HG03457 (cell line): ENCODE measurements at regions not wholly inside any gene's neighbourhood (a gene's known extent, or its start where the extent isn't known, plus 50 kb on each side); places are given as distances from the start of the nearest gene placed in this dataset.
"Not testable (repeated sequence)": the region's sequence is repeated elsewhere in the genome, so short reads cannot be mapped to it uniquely, and the experiment has no call there.

ENCODE experiments used
- ATAC-seq: cut with Tn5 transposase; IDR thresholded peaks from one replicate; pipeline ENCODE4 v1.9.1; 2021; ENCODE audit warnings: moderate number of reproducible peaks; ENCODE audit not compliant: unreplicated experiment

DNA sequence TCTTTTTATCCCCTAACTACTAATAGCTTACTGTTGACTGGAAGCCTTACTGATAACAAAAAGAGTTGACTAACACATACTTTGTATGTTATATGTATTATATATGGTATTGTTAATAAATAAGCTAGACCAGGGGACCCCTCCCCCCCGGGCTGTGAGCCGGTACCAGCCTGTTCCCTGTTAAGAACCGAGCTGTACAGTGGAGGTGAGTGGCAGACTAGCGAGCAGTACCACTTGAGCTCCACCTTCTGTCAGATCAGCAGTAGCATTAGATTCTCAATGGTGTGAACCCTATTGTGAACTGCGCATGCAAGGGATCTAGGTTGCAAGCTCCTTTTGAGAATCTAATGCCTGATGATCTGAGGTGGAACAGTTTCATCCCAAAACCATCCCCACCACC is 377.0 kb downstream of the IPMK start:
- ATAC-seq, result no peak

- not testable (repeated sequence) for ATAC-seq
Measured at GRCh38 chr10:57885618-57885968, 382.1 kb downstream of the IPMK start.

DNA sequence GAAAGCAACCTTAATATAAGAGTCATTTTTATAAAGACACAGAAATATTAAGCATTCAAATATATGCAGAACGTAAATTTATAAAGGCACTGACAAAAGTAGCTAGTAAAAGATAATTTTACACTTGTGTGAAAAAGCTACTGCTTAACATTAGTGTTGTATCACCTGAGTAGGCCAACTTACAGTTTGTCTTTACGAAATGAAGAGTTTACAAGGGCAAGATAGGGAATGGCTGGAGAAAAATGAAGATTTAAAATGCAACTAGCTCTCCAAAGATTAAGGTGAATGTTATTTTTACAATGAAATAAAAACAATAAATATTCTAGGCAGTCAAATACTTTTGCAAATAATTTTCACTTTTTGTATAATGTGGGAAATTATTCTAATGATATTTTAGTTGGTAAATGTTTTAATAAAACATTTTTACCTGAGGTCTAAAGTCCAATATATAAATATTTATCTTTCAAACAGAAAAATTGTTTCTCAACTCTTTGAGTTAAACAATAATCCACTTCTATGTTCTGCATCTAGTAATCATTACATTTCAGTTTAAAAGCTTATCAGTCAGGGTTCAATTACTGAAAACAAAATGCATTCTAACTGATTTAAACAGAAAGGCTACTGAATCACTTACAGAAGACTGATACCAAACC is 382.6 kb downstream of the IPMK start:
- ATAC-seq, result no peak

GRCh38 chr10:57884407-57884806 is 383.3 kb downstream of the IPMK start:
- ATAC-seq, result no peak

DNA sequence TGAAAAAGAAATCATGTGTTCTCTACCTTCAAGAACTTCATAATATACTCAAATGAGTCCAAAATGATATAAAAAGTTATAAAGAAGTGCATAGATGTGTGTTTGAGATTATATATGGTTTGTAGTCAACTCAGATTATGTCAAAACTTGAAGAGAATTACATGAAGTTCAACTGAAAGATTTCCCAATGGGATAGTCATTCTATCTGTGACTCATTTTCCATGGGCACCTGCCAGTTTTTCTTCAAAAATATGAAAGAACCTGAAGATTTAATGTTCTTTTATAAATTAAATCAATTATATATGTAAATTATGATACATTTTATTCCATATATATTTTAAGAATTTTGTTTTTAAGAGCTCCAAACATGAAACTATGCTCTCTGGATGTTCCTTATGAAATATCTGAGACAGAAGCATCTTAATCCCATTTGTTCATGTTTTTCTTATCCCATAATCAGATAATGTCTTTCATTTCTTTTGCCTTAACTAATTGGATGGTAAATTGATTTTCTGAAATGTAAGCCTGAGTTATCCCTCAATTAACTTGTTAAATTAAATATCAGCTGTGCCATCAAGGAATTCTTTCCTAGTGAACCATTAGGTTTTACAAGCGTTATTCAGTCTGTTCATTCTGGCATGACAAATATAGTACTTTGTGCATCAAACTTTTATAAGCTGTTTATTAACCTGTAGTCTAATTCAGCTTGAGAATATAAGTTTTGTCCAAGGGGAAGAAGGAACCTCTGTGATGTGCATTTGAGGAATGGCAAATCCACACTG is 387.1 kb downstream of the IPMK start:
- no peak for ATAC-seq

DNA sequence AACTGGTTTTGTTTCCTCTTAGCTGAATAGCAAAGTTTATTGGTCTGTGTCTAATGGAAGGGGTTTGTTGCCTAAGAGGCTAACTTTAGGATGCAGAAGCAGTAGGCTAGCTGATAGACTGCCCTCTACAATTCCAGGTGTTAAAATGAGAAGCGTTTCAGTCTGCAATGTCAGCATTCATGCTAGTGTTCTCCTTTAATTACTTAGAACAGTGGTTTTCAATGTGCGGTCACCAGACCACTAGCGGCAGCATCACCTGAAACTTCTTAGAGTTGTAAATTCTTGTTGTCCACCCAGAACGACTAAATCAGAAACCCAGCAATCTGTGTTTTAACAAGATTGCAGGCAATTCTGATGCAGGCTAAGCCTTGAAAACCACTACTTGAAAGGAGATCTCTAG is 392.9 kb downstream of the IPMK start:
- ATAC-seq, result no peak

DNA sequence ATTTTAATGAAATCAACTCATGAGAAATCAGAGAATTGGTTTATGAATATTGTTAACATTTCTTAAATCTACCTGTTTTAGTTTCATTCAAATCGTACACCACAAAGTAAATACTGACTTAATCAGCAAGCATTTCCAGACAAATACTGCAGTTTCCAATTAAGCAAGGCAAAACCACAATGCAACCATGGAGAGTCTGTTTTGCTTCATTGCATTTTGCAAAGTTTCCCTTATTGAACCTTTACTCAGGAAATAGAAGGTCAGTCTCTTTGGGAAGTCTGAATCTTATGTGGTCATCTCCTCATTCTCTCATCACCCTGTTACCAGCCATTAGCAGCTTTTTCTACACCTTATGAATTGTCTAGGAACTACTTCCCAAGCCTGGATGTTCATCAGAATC is 400.5 kb downstream of the IPMK start:
- no peak for ATAC-seq

- ATAC-seq, result no peak
Measured at GRCh38 chr10:57864765-57865680, 402.7 kb downstream of the IPMK start.

- no peak for ATAC-seq
Measured at GRCh38 chr10:57849691-57850357, 417.9 kb downstream of the IPMK start.

DNA sequence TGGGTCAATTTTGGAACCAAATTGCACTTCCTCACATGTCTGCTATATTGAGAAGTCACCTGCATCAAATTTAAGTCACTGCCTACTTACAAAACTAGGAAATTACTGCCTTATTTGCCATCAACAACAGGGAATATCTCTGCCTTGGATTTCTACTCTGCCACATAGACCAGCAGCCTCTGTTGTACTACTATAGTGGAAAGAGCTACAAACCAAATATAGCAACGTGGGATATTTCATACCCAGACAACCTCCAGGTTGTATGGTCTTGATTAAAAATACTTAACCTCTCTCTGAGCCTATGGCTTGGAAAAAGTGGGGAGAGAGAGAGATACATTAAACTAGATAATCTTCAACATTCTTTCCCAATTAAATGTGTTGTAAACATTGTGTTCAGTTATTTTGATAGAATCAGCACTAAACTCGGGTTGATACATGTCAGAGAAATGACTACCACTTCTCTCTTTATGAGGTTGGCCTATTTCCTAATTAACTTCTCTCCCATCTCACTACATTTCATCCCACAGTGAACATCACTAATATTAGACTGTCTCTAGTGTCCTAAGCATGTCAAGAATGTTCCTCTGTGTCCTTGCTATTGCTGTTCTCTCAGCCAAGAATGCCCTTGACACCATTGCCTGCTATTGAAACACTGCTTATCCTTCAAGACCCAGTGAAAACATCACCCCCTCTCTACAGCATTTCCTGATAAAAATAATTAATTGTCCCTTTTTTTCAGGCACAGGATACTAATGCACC is 421.2 kb downstream of the IPMK start:
- ATAC-seq, result no peak

- no peak for ATAC-seq
Measured at GRCh38 chr10:57844387-57844998, 423.2 kb downstream of the IPMK start.

- no peak for ATAC-seq
Measured at GRCh38 chr10:57830877-57831560, 436.7 kb downstream of the IPMK start.

DNA sequence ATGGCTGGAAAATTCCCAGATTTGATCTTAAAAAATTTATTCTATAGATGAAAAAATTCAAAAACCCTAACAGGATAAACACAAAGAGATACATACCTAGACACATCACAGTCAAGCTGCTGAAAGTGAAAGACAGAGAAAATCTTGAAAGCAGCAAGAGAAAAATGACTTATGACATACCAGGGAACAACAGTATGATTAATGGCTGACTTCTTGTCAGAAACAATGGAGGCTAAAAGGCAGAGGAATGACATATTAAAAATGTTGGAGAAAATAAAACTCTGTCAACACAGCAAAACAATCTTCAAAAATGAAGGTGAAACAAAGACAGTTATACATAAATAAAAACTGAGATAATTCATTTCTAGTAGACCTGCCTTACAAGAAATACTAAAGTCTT is 442.7 kb downstream of the IPMK start:
- no peak for ATAC-seq

GRCh38 chr10:57823398-57823797 is 444.3 kb downstream of the IPMK start:
- ATAC-seq, result no peak

- ATAC-seq, result no peak
Measured at GRCh38 chr10:57822965-57823364, 444.7 kb downstream of the IPMK start.

- no peak for ATAC-seq
Measured at GRCh38 chr10:57818522-57818921, 449.2 kb downstream of the IPMK start.

DNA sequence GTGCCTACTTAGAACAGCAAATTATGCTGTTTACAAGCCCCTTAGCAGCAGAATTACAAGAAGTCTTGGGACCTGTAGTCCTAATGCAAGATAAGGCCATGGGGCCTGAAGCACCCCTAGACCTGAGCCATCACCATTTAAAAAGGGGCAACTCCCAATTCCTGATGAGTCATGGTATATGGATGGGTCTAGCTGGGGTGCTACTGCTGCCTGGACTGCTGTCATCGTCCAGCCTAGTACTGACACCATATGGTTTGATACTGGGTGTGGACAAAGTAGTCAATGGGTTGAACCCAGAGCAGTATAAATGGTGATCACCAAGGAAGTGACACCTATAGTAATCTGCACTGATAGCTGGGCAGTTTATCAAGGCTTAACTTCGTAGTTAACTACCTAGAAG is 450.0 kb downstream of the IPMK start:
- ATAC-seq, result no peak

- no peak for ATAC-seq
Measured at GRCh38 chr10:57815949-57816348, 451.7 kb downstream of the IPMK start.

- no peak for ATAC-seq
Measured at GRCh38 chr10:57809961-57810360, 457.7 kb downstream of the IPMK start.
